HG02943 (cell line): ENCODE measurements at regions not wholly inside any gene's neighbourhood (a gene's known extent, or its start where the extent isn't known, plus 50 kb on each side); places are given as distances from the start of the nearest gene placed in this dataset.

Experiments
- ATAC-seq: cut with Tn5 transposase; IDR thresholded peaks from one replicate; pipeline ENCODE4 v1.9.1; 2021; ENCODE audit warnings: mild to moderate bottlenecking, low read depth, moderate library complexity; ENCODE audit not compliant: unreplicated experiment

DNA sequence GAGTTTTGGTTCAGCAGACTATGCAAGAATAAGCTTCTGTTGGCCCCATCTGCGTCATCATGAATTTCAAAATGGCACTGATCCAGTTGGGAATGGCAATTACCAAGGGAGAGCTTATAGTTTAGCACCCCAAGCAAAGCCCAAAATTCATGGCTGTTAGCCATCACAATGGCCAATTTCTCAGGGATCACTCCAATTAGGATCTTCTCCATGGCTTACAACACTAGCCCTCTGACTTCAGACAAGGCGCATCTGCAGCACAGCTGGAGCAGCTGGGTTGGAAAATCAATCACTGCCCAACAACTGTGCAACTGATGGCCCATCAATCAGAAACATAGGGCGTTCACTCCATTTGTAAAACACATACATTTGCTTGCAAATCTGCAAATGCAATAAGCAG lies 273.6 kb downstream of the SRBD1 start:
- no peak for ATAC-seq

DNA sequence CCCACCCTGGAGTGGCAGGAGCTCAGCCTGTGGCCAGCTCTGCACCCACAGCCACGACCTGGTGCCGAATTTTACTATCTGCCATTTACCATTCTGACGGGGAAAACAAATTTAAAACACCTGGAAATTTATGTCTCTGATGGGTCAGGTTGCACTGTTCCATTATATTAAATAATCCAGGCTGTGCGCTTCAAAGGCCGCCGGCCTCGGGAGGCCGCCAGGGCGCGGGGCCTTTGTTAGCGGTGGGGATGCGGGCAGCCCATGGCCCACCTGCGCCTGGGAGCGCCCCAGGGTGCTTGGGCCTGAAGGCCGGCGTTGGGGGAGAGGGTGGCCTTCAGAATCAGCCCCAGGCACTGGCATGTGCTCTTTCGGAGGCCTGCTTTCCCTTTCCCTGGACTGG lies 276.9 kb downstream of the SRBD1 start:
- ATAC-seq: no peak

DNA sequence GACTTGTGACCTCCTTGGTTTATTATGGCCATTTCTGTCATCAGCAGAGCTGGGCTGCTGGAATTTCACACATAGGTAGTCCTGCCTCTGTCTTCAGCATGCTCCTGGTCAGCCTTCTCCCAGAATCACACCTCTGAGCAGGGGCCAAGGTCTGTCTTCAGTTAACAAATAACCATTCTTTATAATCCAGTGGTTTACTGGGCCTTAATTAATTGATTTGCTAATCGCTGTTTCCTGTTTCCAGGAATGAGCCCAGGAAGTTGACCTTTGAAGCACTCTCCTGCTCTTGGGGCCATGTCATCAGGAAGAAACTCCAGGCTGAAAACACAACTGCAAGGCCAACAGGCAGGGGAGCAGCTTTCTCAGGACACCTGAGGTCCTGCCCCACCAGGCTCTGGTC lies 278.5 kb downstream of the SRBD1 start:
- no peak for ATAC-seq

DNA sequence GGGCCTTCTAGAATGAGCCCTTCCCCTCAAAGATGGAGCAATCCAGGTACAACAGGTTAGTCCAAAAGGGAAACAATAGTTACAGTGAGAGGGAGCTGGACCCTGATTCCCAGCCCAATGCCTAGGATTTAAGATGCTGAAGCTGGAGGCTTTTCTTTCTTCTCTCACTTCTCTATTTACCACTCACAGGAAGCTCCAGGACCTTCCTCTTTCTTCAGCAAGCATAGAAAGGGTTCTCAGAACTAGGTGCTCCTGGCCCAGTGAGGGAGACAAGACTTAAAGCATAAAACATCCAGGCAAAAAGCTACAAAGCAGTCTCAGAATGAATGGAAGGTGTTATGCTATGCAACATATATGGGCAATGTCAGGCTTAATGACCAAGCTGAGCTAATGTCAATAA lies 279.0 kb downstream of the SRBD1 start:
- ATAC-seq: no peak

DNA sequence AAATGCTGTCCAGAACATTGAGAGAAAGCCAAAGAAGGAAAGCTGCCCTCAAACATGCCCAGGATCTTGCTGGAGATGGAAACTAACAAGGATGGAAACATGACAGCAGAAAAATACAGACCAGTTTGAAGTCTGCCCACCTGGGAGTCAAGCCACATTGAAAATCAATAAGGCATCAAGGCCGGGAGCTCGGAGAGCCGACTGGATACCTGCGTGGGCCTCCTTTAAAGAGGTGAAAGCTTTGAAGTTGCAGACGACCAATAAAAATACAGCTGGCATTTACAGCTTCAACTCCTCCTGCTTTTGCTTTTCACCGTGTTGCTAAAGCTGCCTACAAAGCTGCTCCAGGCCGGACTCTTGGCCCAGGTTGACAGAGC lies 279.7 kb downstream of the SRBD1 start:
- no peak for ATAC-seq

DNA sequence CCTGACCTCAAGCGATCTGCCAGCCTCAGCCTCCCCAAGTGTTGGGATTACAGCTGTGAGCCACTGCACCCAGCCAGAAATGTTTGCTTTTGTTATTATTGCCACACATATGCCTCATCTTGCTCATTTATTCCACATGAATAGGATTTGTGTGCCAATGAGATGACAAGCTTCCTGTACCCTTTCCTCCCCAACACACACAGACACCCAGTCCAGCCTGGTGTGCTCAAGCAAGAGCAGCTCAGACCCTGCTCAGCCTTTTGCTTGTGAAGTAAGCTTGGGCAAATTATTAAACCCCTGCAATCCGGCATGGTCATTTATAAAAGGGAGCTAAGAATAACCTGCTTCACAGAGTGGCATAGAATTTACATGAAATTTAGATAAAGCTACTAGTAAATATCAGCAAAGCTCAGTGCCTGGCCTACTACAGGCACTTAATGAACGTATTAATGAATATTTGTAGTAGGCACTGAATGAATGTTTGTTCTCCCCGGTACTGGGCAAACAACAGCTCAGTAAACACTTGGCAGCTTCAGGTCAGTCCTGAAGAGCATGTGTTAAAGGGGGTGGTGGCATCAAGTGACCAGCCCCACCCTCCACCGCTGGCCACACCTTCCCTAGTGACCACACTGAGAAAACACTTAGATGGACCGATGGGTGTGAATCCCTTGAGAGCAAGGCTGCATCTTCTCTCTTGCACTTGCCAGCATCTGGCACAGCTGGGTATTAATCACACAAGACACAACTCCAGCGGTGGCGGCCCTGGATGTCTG lies 280.2 kb downstream of the SRBD1 start:
- no peak for ATAC-seq

DNA sequence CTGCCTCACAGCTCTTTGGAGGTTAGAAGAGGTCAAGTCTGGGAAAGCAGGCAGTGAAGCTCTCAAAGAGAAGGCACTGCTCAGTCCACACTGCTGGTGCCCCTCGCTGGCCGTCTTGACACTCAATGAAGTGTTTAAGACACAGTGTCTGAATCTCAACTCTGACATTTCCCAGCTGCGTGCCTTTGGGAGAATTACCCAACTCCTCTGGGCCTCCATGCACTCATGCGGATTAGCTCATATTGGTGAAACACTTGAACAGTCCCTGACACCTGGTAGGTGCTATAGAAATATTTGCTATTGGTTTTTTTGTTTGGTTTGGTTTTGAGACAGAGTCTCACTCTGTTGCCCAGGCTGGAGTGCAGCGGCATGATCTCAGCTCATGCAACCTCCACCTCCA lies 281.0 kb downstream of the SRBD1 start:
- no peak for ATAC-seq

DNA sequence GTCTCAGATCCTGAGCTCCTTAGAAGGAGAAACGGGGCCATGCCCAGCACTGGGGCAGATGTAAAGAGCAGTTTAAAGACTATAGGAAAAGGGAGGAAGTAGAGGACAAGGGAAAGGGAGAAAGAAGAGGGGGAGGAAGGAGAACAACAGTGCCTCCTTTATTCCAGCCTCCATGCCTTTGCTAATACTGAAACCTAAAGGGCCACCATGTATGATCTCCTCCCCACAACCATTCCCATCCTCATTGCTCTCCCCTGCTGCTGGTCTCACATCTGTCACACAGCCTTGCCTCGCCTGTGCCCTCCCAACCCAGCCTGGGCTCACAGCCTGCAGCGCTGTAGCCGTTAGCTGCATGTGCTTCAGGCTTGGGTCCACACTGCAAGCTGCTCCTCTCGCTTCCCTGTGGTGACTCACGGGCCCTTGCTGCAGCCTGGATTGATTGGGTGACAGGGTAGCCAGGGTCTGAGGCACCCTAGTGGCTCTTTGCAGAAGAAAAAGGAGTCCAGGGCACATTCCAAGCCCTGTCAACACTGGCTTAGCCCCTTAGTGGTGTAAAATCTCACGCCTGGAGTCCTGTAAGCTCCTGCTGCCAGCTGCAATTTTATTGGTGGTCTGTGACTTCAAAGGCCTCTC lies 281.9 kb downstream of the SRBD1 start:
- no peak for ATAC-seq

DNA sequence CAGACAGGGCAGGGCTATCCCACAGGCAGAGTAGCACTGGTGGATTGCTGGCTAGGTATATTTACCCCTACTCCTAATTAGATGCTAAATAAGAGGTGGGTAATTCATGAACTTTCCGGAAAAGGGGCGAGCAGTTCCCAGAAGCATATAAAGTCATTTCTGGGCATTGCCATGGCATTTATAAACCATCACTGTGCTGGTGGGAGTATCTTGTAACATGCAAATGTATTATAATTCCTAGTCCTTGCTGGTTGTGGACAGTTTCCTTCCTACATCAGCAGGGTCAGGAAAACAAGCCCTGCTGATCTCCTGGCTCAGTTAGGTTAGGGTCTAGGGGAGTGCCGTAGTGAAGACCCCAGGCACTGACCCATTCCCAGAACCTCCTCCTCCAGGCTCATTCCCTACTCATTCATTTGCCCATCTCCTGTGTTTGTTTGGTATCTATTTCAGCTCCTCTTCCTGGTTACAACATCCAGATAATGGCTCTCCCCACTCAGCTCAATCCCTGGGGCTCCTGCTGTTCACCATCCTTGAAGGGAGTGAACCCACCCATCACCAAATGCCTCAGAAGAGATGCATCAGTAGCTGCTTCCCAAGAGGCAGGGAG lies 282.7 kb downstream of the SRBD1 start:
- no peak for ATAC-seq

DNA sequence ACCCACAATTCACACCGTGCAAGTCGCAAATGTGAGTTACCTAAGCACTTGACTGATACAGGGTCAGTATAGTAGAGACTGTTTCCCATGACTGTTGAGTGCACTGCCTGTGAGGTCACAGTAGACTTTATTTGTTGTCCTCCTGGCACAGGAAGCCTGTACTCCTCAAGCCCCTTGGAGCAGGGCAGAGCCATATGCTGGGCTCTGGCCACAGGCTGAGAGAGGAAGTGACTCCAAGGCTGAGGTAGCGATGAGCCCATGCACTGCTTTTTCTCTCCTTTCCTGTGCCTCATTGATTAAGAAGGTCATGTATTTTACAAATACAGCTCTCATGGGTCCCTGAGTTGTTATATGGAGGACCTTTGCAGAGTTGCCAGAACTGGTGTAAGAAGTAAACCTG lies 287.7 kb downstream of the SRBD1 start:
- ATAC-seq: no peak

DNA sequence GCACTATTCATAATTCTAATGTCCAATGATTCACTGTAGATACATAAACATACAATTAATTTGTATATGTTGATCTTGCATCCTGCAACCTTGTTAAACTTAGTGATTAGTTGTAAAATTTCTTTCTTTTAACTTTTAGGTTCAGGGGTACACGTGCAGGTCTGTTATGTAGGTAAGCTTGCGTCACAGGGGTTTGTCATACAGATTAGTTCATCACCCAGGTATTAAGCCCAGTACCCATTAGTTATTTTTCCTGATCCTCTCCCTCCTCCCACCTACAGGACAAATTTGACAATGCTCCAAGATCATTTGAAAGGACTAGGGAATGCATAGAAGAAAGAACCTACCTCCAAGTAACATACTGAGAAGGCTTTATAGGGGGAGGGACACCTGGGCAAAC lies 290.1 kb downstream of the SRBD1 start:
- no peak for ATAC-seq

DNA sequence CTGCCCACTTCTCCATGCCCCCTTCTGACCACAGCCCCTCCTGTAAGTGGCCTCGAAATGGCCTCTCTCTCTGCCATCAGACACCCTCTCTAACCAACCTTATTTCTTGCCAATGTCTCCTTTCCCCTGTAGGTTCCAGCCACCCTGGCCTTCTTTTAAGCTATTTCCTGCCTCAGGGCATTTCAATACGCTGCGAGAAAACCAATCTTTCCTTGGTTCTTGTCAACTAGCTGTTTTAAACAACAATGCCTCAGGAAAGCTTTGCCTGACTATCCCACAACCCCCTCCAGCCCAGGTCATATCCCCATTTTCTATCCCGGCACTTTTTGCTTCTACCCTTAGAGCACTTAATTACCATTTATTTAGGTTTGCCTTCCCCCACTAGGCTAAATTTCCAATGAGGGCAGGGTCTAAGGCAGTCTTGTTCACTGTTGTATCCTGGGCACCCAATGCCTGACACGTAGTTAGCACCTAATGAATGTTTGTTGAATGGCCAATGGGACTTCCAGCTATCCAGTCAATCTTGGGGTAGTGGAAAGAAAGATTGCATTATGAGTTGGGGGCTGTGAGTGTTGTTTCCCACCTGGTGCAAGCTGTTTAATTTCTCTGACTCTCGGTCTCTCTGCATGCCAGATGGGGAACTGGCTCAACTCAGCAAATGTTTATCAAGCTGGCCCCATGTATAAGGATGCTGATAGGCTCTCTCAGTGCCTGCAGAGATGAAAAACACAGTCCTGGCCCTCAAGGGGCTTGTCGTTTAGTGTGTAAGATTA lies 291.2 kb downstream of the SRBD1 start:
- no peak for ATAC-seq

DNA sequence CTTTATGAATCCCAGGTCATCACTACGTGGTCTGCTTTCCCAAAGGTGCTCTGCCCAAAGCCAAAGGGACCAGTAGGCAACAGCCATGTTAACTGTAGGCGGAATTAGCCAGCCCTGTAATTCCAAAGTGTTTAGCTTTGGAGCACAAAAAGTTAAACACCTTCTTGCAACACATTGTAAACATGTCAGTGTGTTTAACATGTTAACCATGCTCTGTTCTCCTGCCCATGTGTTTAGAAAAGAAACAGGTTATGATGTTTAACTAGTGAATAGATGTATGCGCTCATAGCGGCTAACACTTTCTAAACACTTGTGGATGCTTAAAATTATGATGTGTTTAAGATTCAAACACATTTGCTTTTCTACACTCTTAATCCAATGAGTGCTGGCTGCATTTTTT lies 292.4 kb downstream of the SRBD1 start:
- ATAC-seq: no peak

DNA sequence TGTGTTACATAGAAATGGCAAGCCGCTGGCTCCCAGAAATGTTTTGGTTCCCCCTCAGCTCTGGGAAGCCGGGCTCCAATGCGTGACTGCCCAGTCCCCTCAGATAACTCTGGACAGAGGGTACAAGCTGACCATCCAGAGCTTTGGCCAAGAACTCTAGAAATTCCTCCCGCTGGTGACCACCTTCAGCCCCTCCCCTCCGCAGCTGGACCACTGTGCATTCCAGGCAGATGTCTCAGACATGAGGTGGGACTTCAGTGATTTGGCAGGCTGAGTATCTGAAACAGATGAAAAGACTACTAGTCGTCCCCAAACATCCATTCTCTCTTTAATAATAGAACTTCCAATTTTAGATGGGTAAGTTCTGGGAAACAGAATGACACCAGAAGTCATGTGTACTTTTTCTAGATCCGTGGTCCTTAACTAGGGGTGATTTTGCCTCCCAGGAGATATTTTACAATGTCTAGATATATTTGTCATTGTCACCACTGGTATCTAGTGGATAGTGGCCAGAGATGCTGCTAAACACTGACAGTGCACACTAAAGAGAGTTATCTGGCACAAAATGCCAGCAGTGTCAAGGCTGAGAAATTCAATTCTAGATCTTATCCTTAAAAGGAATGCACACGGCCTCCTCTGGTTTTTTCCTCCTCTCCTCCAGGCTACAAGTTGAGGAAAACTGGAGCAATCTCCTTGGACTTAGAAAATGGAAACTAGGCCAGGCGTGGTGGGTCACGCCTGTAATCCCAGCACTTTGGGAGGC lies 294.3 kb downstream of the SRBD1 start:
- ATAC-seq: no peak

DNA sequence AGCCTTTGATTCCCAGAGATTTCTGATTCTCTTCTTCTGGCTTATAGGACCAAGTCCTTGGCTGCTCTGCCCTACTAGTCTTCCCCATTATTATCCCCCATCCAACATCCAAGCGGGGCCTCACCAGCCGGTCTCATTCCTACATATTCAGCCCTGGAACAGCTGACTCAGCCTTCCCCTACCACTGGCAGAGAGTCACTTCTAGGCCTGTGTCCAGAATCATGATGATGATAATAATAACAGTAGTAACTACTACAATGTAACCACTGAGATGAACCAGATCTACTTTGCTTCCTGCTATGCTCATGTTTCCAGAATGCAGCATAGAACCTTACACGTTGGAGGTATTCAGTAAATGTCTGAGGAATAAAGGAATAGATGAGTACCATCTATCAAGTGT lies 295.2 kb downstream of the SRBD1 start:
- ATAC-seq: no peak

DNA sequence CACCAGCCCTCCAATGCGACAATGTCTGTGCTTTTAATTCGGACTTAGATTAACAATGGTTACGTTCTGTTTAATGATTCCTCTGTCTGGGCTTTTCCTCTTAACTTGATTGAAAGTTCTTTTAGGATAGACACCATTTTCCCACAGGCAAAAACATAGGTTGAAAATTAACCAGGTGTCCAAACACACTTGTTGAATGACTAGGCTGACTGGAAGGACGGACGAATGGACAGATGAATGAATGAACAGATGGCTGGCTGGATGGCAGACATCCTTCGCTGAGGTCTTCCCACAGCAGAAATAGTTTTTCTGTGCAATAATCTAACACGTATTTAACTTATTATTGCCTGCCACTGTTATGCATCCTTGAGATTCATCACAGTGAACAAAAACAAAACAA lies 298.8 kb downstream of the SRBD1 start:
- no peak for ATAC-seq

DNA sequence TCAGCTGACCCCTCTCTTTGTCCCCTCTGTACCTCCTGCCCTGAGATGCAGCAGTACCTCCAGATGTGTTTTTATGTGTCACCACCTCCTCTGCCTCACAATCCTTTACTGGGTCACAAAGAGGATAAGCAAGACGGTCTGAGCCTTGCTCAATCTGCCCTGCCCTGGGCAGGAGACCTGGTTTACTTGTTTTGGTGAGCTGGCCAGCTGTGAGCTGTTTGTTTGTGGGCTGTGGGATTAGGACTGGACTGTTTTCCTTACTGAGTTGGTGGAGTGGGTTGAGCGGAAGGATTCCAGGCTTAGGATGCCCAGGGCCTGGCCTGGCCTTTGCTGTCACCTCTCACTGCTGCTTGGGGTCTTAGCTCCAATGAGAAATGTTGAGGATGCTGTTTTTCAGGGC lies 299.5 kb downstream of the SRBD1 start:
- ATAC-seq: no peak

DNA sequence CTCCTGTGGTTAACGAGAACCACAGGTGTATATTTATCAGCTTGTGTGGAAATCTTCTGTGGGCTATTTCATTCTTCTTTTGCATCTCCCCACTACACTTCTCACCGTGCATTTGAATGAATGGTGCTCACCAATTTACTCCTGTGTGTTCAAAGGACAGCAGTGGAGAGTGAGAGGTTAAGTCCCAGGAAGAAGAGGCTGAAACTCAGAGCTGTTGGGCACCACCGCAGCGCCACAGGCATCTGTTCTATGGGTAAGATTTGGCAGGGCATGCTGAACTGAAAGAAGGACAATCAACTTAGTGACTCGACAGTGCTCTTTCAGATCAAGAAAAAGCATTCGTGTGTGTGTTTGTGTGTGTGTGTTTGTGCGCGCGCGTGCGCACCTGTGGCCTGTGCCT lies 297.9 kb upstream of the SIX2 start:
- no peak for ATAC-seq

DNA sequence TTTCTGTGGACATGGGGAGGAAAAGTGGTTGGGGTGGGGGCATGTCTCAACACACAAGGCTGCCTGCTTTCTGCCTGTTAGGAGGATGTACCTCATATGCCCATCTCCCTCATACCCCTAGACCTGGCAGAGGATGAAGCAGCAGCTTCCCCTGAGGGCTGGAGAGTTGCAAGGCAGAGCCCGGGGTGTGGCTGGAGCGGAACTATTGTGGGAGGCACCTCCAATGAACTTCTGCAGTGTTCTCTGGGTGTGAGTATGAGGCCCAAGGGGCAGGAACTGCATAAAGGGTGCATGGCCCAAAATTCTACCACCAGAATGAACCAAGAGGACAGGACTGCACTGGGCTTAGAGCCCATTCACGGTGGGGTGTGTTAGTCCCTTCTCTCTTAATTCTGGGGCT lies 296.3 kb upstream of the SIX2 start:
- ATAC-seq: no peak

DNA sequence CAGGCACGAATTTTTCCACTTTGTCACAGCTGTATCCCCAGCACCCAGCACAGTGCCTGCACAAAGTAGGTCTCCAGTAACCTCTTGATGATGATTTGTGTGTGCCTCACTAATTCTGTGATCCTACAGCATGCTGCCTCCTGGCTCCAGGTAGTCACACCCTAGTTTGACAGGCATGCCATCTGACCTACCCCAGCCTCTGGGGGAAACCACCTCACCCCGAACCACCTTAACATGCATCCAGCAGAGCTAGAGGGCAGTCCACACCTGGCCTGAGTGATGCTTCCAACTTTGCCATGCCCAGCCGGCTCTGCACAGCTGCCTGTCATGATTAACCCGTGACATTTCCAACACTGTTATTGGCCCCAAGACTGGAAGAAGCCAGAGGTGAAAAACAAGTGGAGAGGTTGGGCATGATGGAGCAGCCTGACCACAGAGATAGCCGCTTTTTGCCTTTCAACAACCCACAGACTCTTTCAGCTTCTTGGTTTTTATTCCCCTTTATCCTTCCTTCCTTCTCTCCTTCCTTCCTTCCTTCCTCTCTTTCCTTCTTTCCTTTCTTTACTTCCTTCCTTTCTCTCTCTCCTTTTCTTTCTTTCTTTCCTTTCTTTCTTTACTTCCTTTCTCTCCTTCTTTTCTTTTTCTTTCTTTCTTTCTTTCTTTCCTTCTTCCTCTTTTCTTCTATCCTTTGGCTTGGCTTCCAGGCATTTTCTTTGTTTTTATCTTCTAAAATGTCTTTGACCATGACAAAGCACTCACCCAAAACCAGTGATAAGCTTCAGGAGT lies 294.4 kb upstream of the SIX2 start:
- ATAC-seq: no peak
